ENCODE measurements at regions not wholly inside any gene's neighbourhood (a gene's known extent, or its start where the extent isn't known, plus 50 kb on each side); places are given as distances from the start of the nearest gene placed in this dataset.
"Not testable (repeated sequence)": the region's sequence is repeated elsewhere in the genome, so short reads cannot be mapped to it uniquely, and the experiment has no call there.

DNA sequence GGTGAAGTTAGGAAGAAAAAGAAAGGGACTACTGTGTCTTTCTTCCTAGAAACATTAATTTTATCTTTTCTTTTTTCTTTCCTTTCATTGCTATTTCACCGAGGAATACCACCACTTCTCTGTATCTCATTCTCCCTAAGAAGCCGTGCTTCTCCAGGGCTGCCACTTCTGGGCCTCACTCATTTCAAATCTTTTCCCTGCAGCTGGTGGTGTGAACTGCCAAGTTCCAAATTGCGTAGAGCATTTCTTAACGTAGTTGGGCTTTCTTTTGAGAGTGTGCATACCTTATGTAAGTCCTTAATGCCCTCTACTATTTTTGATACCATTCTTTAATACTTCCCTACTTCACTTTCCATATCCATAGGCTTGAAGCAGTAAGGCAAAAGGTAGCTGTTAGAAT is 66.7 kb upstream of the CYP1B1 start:
- H3K9me3 ChIP-seq, result no peaks in the 10 kb centered on the region
- H3K27me3 ChIP-seq (ENCODE audit: low read depth), result no peaks in the 10 kb centered on the region
- ATAC-seq (no peak), DNase-seq (no peak)
- H3K4me1 ChIP-seq, result peaks cover 21% of the 10 kb centered on the region
- no peak overlapping the region for H3K4me3 ChIP-seq
- H3K27ac ChIP-seq, result no peak overlapping the region
- TF ChIP-seq, protein P1, sequence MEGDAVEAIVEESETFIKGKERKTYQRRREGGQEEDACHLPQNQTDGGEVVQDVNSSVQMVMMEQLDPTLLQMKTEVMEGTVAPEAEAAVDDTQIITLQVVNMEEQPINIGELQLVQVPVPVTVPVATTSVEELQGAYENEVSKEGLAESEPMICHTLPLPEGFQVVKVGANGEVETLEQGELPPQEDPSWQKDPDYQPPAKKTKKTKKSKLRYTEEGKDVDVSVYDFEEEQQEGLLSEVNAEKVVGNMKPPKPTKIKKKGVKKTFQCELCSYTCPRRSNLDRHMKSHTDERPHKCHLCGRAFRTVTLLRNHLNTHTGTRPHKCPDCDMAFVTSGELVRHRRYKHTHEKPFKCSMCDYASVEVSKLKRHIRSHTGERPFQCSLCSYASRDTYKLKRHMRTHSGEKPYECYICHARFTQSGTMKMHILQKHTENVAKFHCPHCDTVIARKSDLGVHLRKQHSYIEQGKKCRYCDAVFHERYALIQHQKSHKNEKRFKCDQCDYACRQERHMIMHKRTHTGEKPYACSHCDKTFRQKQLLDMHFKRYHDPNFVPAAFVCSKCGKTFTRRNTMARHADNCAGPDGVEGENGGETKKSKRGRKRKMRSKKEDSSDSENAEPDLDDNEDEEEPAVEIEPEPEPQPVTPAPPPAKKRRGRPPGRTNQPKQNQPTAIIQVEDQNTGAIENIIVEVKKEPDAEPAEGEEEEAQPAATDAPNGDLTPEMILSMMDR (IDR thresholded peaks at IDR 0.05), result no peak
- no peaks in the 10 kb centered on the region for H3K36me3 ChIP-seq
- intact Hi-C loops (cut with DNase I), result no loop called here

DNA sequence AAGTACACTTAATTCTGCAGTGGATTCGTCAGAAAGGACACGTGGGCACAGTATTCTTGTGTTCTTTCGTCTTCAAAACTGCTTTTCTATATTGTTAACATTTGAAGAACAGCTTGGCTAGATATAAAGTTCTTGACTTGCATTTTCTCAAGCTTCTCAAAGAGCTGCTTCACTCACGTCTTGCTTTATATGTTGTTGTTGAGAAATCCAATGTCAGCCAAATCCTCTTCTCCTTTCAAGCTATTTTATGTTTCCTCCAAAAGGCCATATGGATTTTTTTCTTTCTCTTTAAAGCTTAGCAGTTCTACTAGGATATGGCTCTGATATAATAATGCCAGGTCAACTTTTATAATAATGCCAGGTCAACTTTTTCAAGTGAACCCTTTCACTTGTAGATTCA is 65.5 kb upstream of the CYP1B1 start:
- TF ChIP-seq, protein P1 (IDR thresholded peaks at IDR 0.05), result no peak
- intact Hi-C loops (cut with DNase I), result no loop called here
- no peak for ATAC-seq

DNA sequence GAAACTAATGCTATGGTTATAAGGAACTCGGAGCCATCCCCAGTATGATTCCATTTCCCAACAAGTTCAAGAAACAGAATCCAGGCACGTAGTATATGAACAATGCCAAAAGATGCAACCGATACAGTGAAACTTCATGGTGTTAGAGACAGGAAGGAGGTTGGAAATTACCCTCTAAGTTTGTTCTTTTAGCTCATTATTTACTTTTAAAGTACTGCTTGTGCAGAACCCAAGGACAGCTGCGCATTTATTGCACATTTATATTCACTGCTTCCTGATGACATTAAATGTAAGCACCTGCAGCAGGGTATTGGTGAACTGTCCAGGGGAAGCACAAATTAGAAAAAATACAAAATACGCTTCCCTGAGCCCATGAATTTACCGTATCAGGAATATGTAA is 63.0 kb upstream of the CYP1B1 start:
- no peaks in the 10 kb centered on the region for H3K36me3 ChIP-seq
- H3K4me3 ChIP-seq, result no peak overlapping the region
- TF ChIP-seq, protein P1 (IDR thresholded peaks at IDR 0.05), result no peak
- H3K9me3 ChIP-seq, result no peaks in the 10 kb centered on the region
- H3K27me3 ChIP-seq (ENCODE audit: low read depth), result no peaks in the 10 kb centered on the region
- H3K4me1 ChIP-seq, result no peaks in the 10 kb centered on the region
- DNase-seq, result no peak
- ATAC-seq, result no peak
- intact Hi-C loops (cut with DNase I), result no loop called here
- no peak overlapping the region for H3K27ac ChIP-seq

More for the DNA sequence above, 65.5 kb upstream of the CYP1B1 start:
- DNase-seq, result no peak
- Histone ChIP-seq H3K27me3 (ENCODE audit: low read depth) (no peaks in the 10 kb centered on the region), H3K9me3 (no peaks in the 10 kb centered on the region), H3K27ac (no peak overlapping the region), H3K4me1 (peaks cover 9% of the 10 kb centered on the region), H3K36me3 (no peaks in the 10 kb centered on the region), H3K4me3 (no peak overlapping the region)

DNA sequence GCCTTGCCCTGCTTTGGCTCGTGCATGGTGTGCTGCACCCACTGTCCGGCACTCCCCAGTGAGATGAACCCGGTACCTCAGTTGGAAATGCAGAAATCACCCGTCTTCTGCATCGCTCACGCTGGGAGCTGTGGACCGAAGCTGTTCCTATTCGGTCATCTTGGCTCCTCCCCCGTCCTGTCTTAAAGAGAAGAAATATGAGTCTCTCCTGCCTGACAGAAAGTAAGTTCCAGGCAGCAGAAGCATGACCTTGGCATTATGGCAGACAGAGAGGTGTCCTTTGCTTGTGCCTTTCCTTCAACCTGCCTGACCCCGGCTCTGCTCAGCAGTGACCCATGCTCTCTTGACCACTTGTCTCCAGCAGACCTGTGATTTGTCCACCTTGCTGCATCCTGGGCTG is 62.5 kb upstream of the CYP1B1 start:
- no peak for ATAC-seq
- Histone ChIP-seq H3K27ac (no peak overlapping the region), H3K9me3 (no peaks in the 10 kb centered on the region), H3K27me3 (ENCODE audit: low read depth) (no peaks in the 10 kb centered on the region), H3K4me3 (no peak overlapping the region), H3K36me3 (no peaks in the 10 kb centered on the region), H3K4me1 (no peaks in the 10 kb centered on the region)
- intact Hi-C loops (cut with DNase I), result no loop called here
- TF ChIP-seq, protein P1 (IDR thresholded peaks at IDR 0.05), result no peak
- no peak for DNase-seq

DNA sequence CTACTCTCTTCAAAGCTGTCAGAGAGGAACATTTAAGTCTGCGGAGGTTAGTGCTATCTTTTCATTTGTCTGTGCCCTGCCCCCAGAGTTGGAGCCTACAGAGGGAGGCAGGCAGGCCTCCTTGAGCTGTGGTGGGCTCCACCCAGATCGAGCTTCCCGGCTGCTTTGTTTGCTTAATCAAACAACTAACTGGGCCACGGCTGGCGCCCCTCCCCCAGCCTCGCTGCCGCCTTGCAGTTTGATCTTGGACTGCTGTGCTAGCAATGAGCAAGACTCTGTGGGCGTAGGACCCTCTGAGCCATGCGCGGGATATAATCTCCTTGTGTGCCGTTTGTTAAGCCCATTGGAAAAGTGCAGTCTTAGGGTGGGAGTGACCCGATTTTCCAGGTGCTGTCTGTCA is 62.0 kb upstream of the CYP1B1 start:
- H3K4me3 ChIP-seq; H3K27ac ChIP-seq; DNase-seq; intact Hi-C loops (cut with DNase I); H3K36me3 ChIP-seq; H3K9me3 ChIP-seq; H3K4me1 ChIP-seq; H3K27me3 ChIP-seq (ENCODE audit: low read depth); ATAC-seq: not testable (repeated sequence)

DNA sequence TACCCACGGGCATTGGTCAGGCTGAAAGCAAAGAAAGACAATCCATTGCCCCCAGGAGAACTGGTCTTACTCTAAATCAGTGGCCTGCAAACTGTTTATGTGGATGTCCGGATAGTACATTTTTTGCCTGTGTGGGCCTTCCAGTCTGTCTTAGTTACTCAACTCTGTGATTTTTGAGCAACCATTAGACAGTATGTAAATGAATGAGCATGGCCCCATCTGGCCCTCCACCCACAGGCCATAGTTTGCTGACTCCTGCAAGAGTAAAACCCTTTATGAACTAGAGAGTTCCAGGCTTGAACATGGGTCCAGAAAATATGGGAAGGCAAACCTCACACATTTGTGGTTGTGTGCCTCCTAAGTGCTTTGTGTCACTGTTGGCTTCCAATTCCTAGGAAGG is 55.7 kb upstream of the CYP1B1 start:
- ATAC-seq, result no peak
- intact Hi-C loops (cut with DNase I), result no loop called here
- no peak for DNase-seq
- H3K36me3 ChIP-seq, result no peaks in the 10 kb centered on the region
- H3K27ac ChIP-seq, result peak overlapping the region; percentile 25
- no peaks in the 10 kb centered on the region for H3K27me3 ChIP-seq (ENCODE audit: low read depth)
- peaks cover 33% of the 10 kb centered on the region for H3K4me1 ChIP-seq
- peaks cover 8% of the 10 kb centered on the region for H3K9me3 ChIP-seq
- TF ChIP-seq, protein P1 (IDR thresholded peaks at IDR 0.05), result no peak
- H3K4me3 ChIP-seq, result no peak overlapping the region

All from lower lobe of right lung (tissue), 2 donors.